ENCODE measurements at regions not wholly inside any gene's neighbourhood (a gene's known extent, or its start where the extent isn't known, plus 50 kb on each side); places are given as distances from the start of the nearest gene placed in this dataset.

DNA sequence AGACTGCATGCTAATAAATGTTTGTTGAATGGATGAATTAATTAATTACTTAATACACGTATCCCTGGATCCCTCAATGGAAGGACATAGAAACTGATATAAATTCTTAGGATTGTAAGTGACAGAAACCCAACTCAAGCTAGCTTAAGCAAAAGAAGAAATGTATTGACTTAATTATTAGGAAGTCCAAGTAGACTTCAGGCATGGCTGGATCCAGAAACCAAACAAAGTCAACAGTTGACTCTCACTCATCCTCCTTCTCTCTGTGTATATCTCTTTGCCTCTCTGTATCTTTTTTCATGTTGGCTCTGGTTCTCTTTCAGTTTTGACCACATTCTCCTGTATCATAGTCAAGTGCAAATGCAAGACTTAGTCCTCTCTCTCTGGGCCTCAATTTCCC lies 82.0 kb upstream of the CTNNBL1 start:
- H3K9me3 ChIP-seq, result no peaks in the 10 kb centered on the region
- H3K27me3 ChIP-seq (replicated peaks; ENCODE audit: insufficient read depth), result no peaks in the 10 kb centered on the region
- ATAC-seq (ENCODE audit: insufficient number of reproducible peaks, low FRiP score, low read depth) (no peak), DNase-seq (ENCODE audit: low spot score) (no peak)
- no peak overlapping the region for H3K27ac ChIP-seq
- no peaks in the 10 kb centered on the region for H3K4me1 ChIP-seq (ENCODE audit: control insufficient read depth in 1 of 2, low read depth in 2 of 2)
- no peaks in the 10 kb centered on the region for H3K36me3 ChIP-seq
- H3K4me3 ChIP-seq, result no peak overlapping the region
- no peak for TF ChIP-seq CTCF (IDR thresholded peaks at IDR 0.05)

- no peaks in the 10 kb centered on the region for H3K4me1 ChIP-seq (ENCODE audit: control insufficient read depth in 1 of 2, low read depth in 2 of 2)
- no peaks in the 10 kb centered on the region for H3K27me3 ChIP-seq (replicated peaks; ENCODE audit: insufficient read depth)
- DNase-seq (ENCODE audit: low spot score) (no peak), ATAC-seq (ENCODE audit: insufficient number of reproducible peaks, low FRiP score, low read depth) (no peak)
- H3K27ac ChIP-seq, result no peak overlapping the region
- no peak for TF ChIP-seq CTCF (IDR thresholded peaks at IDR 0.05)
- no peaks in the 10 kb centered on the region for H3K36me3 ChIP-seq
- no peaks in the 10 kb centered on the region for H3K9me3 ChIP-seq
- H3K4me3 ChIP-seq, result no peak overlapping the region
Measured at GRCh38 chr20:37611346-37611745, 82.5 kb upstream of the CTNNBL1 start.

DNA sequence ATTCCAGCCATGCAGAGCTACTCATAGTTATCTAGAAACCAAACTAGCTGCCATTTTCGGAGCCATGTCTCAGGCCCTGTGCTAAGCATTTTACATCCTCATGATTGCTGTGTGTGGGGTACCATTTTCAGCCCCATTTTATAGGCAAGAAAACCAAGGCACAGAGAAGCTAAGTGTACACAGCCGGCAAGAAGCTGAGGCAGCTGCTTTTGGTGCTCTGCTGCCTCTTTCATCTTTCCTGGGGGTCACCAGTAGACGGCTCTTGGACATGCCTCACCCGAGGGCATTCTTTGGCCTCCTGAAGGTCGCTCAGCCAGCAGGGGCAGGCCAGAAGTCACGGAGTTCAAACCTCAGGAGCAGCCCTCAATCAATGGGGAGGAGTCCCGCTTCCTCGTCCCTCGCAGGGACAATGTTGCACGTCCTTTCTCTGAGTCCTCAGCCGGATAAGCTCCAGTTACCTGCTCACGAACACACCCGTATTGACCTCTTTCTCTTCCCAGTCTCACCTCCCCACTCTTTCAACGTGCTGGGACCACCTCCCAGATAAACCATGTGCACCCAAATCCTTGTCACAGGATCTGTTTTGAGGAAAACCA lies 82.6 kb upstream of the BLCAP start:
- H3K27ac ChIP-seq, result no peak overlapping the region
- H3K4me1 ChIP-seq (ENCODE audit: control insufficient read depth in 1 of 2, low read depth in 2 of 2), result no peaks in the 10 kb centered on the region
- H3K36me3 ChIP-seq, result no peaks in the 10 kb centered on the region
- ATAC-seq (ENCODE audit: insufficient number of reproducible peaks, low FRiP score, low read depth), result no peak
- no peaks in the 10 kb centered on the region for H3K27me3 ChIP-seq (replicated peaks; ENCODE audit: insufficient read depth)
- H3K9me3 ChIP-seq, result no peaks in the 10 kb centered on the region
- TF ChIP-seq CTCF (IDR thresholded peaks at IDR 0.05), result no peak
- no peak overlapping the region for H3K4me3 ChIP-seq
- DNase-seq (ENCODE audit: low spot score), result no peak

GRCh38 chr20:37602634-37603033 lies 75.0 kb upstream of the BLCAP start:
- ATAC-seq (ENCODE audit: insufficient number of reproducible peaks, low FRiP score, low read depth) (no peak), DNase-seq (ENCODE audit: low spot score) (no peak)
- Histone ChIP-seq H3K27me3 (replicated peaks; ENCODE audit: insufficient read depth) (no peaks in the 10 kb centered on the region), H3K4me1 (ENCODE audit: control insufficient read depth in 1 of 2, low read depth in 2 of 2) (no peaks in the 10 kb centered on the region), H3K9me3 (no peaks in the 10 kb centered on the region), H3K27ac (no peak overlapping the region), H3K4me3 (no peak overlapping the region), H3K36me3 (no peaks in the 10 kb centered on the region)
- TF ChIP-seq CTCF (IDR thresholded peaks at IDR 0.05), result no peak

DNA sequence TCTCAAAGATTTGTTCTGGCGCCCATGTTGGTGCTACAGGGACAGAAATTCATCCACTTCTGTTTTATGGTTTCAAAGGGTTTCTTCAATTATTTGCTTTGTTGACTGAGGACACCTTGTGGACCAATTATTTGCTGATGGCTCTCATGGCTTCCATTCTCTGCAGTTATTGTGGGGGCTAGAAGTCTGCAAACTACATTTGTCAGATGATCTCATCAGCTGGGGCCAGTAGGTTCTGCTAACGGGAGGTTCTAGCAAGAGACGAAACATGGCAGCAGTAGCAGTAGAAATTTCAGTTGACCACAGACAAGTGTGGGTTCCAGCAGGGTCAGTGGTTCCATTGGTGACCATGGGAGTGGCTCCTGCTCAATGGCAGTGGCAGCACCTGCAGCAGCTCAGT lies 72.8 kb upstream of the BLCAP start:
- no peak for DNase-seq (ENCODE audit: low spot score)
- H3K27me3 ChIP-seq (replicated peaks; ENCODE audit: insufficient read depth), result no peaks in the 10 kb centered on the region
- H3K9me3 ChIP-seq, result no peaks in the 10 kb centered on the region
- H3K36me3 ChIP-seq, result no peaks in the 10 kb centered on the region
- H3K4me3 ChIP-seq, result no peak overlapping the region
- H3K27ac ChIP-seq, result no peak overlapping the region
- H3K4me1 ChIP-seq (ENCODE audit: control insufficient read depth in 1 of 2, low read depth in 2 of 2), result no peaks in the 10 kb centered on the region
- no peak for ATAC-seq (ENCODE audit: insufficient number of reproducible peaks, low FRiP score, low read depth)
- TF ChIP-seq CTCF (IDR thresholded peaks at IDR 0.05), result no peak
